HG03135 (cell line): ENCODE measurements at regions not wholly inside any gene's neighbourhood (a gene's known extent, or its start where the extent isn't known, plus 50 kb on each side); places are given as distances from the start of the nearest gene placed in this dataset.

Experiments used
- ATAC-seq: cut with Tn5 transposase; IDR thresholded peaks from one replicate; pipeline ENCODE4 v1.9.1; 2021; ENCODE audit warnings: mild to moderate bottlenecking, moderate library complexity; ENCODE audit not compliant: unreplicated experiment

DNA sequence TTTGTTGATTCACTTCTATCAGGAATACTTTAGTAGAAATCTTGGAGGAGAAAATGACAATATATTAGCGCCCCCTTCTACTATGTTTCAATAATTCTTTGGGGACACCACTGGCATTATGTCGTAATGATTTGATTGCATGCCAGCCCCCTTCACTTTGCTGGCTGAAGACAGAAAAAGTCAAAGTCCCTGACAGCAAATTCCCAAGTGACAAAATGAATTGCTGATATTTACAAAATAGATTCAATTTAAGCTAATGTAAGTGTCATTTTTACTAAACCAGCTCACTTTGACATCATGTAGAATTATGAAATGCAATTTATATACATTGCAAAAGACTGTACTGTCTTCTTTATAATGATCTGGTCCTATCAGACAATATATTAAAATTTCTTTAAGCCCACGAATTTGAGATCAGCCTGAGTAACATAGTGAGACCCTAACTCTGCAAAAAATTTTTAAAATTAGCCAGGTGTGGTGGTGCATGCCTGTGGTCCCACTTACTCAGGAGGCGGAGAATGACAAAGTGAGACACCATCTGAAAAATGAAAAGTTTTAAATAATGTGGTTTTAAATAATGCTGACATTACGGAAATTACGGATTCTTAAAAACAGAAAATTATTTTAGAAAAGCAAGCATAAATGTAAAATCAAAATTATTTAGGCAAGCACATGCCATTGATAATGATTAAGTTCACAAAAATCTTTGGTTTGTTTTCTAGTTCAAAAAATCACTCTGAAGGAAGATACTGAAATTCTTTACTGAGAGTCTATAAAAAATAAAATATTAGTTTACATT, 520.1 kb upstream of the PKDCC start:
- ATAC-seq, result no peak

- no peak for ATAC-seq
Observed at GRCh38 chr2:41535575-41535974, 512.2 kb upstream of the PKDCC start.

GRCh38 chr2:41540272-41540998, 507.4 kb upstream of the PKDCC start:
- no peak for ATAC-seq

GRCh38 chr2:41543726-41544125, 504.1 kb upstream of the PKDCC start:
- ATAC-seq, result no peak

GRCh38 chr2:41544709-41545108, 503.1 kb upstream of the PKDCC start:
- no peak for ATAC-seq

- ATAC-seq, result no peak
Observed at GRCh38 chr2:41546031-41546430, 501.8 kb upstream of the PKDCC start.

- ATAC-seq, result no peak
Observed at GRCh38 chr2:41568648-41569047, 479.2 kb upstream of the PKDCC start.

DNA sequence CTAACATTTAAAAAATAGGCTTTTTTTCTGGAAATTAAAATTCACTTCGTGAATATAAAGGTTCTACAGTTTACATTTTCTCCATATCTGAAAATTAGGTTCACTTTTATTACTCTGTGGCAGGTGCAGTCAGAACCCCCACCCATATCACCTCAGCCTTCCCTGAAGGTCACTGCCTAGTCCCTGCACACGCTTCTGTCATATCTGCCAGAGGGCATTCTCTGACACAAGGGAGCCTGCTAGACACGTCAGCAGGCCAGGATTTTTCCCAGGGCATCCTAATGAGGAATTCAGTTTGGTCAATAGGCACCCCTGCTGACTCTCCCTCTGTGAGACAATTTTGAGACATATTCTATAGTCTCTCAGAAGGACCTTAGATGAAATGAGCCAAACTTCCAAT, 475.7 kb upstream of the PKDCC start:
- ATAC-seq, result no peak

DNA sequence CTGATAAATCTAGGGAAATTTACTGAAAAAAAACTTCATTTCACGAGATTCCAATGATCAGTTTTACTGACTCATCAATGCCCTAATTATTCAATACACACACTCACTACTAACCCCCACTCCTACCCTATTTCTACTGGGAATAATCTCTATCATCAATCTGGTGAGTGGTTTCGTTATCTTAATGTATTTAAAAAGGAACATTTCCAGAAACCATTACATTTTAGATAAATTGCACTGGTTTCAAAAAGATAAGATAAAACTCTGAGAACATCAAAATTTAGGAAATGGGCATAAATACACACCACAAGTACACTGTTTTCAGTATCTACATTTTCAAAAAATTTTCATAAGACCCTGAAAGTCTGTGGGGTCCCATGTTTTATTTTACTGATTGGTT, 471.4 kb upstream of the PKDCC start:
- no peak for ATAC-seq

DNA sequence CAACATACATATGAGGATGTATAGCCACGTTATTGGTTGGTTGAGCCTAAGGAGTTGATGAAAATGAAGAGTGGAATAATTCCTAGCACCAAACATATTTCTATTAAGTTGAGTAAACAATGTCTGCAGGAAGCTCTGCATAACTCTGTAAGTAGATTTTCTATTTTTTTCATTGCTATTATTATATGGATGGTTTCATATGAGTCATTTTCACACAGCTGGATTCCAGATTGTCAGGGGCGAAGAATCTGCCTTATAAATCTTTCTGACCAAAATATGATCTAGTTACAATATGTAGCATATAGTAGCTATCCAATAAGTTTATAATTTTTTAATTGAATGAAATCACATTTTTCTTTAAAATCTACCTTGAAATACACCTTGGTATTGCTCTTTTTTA, 468.0 kb upstream of the PKDCC start:
- ATAC-seq, result no peak

- no peak for ATAC-seq
Observed at GRCh38 chr2:41580806-41581205, 467.0 kb upstream of the PKDCC start.

DNA sequence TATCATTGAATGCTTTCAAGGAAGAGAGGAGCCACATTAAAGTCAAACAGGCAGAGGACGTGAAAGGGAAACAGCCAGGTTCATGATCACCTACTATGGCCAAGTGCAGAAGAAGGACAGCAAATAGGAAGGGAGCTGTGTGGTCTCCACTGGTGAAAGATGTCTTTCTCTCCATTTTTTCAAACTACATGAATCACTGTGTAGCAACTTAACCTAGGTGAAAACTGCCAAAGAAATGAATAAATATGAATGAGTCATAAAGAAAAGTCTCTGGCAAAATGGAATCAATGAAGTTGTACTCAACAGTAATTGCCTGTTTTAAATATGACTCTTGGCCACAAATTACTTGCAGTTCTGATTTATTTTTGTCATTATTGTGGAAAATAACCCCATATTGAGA, 452.6 kb upstream of the PKDCC start:
- ATAC-seq, result no peak

DNA sequence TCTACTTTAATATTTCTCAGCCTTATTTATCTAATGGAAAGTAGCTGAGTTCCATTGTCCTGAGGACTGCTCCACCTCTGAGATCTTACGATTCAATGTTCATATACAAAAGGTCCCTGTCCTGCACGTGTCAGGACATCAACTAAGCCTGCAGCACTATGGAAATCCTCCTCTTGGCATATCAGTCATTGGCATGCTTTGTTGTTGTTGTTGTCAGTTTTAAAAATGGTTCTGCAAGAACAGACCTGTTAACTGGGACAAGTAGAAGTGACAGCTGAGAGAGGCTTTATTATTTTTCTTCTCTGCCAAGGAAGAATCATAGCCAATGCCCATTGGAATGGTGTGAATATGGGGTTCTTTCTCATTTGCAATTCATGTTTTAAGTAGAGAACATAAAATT, 450.1 kb upstream of the PKDCC start:
- ATAC-seq, result no peak

- no peak for ATAC-seq
Observed at GRCh38 chr2:41598161-41598894, 449.5 kb upstream of the PKDCC start.

DNA sequence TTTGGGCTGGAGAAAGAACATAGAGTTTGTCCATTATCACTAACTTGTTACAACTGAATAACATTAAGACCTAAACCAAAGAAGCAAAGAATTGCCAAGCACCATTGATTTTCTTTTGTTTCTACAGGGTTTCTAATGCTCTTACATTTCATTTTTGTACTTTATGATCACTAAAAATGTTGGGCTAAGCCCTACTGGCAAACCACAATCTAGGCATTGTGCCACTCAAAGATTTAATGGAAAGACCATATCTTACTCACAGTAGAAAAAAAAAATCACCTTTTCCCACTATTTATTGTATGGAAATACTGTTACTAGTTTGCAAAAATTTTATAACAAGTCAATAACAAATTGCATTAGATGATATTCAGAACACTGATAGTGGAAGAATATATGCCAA, 447.4 kb upstream of the PKDCC start:
- no peak for ATAC-seq

DNA sequence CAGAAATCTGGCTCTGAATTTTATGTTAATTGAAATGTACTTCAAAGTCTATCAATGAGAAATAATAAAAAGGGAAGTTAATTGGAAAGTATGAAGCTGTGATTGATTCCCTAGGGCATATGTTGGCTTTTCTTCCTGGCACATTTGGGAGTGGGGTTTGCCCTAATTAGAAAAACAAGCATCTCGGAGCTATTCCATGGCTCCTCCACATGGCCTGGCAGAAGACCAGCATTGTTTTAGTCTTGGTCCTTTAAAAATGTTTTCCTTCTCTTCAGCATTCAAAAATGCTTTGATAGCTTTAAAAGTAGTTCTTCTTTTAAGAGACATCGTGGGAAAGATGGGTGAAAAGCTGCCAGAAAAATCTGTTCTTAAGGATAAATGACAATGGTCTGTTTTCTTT, 445.5 kb upstream of the PKDCC start:
- no peak for ATAC-seq

GRCh38 chr2:41605311-41605710, 442.5 kb upstream of the PKDCC start:
- ATAC-seq, result no peak

- no peak for ATAC-seq
Observed at GRCh38 chr2:41605914-41606313, 441.9 kb upstream of the PKDCC start.

GRCh38 chr2:41610501-41611190, 437.2 kb upstream of the PKDCC start:
- ATAC-seq, result no peak

- ATAC-seq, result no peak
Observed at GRCh38 chr2:41618754-41619153, 429.1 kb upstream of the PKDCC start.

- ATAC-seq, result no peak
Observed at GRCh38 chr2:41621095-41621494, 426.7 kb upstream of the PKDCC start.
